HG03097 (cell line): ENCODE measurements at regions not wholly inside any gene's neighbourhood (a gene's known extent, or its start where the extent isn't known, plus 50 kb on each side); places are given as distances from the start of the nearest gene placed in this dataset.
"Not testable (repeated sequence)": the region's sequence is repeated elsewhere in the genome, so short reads cannot be mapped to it uniquely, and the experiment has no call there.

Experiments
- ATAC-seq: cut with Tn5 transposase; IDR thresholded peaks from one replicate; pipeline ENCODE4 v1.9.1; 2021; ENCODE audit not compliant: unreplicated experiment, low FRiP score

DNA sequence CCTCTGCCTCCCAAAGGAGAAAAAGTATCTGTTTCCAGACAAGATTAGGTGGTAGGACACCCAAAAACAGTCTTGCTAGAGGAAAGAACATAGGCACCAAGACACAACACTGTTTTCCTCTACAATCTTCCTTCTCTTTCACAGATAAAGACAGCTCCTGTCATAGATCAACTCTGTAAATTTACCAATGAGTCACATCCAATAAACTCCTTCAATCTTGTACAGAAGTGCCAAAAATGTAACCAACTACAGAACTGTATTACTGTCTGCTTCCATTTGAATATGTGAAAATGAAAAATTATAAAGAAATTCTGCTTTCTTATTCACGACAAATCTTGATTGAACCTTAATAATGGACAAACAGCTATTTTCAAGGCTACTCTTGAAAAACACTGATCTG is 286.9 kb downstream of the PLK2 start:
- ATAC-seq: no peak

DNA sequence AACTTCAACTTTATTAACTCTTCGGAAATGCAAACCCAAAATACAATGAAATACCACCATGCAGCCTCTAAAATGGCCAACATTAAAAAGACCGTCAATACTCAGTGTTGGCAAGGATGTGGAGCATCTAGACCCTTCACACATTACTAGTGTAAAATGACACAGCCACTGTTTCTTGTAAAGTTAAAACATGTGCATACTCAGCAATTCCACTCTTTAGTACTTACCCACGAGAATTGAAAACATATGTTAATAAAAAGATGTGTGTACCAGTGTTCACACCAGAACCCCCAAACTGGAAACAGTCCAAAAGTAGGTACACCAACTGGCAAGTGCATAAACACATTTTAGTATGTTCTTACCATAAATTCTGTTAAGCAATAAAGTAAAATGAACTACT is 294.7 kb downstream of the PLK2 start:
- no peak for ATAC-seq

DNA sequence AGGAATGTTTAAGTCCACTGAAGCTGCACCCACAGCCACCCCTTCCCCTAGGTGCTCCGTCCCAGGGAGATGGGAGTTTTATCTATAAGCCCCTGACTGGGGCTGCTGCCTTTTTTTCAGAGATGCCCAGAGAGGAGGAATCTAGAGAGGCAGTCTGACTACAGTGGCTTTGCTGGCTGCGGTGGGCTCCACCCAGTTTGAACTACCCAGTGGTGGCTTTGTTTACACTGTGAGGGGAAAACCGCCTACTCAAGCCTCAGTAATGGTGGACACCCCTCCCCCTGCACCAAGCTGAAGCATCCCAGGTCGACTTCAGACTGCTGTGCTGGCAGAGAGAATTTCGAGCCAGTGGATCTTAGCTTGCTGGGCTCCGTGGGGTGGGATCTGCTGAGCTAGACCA is 298.0 kb downstream of the PLK2 start:
- ATAC-seq: not testable (repeated sequence)

DNA sequence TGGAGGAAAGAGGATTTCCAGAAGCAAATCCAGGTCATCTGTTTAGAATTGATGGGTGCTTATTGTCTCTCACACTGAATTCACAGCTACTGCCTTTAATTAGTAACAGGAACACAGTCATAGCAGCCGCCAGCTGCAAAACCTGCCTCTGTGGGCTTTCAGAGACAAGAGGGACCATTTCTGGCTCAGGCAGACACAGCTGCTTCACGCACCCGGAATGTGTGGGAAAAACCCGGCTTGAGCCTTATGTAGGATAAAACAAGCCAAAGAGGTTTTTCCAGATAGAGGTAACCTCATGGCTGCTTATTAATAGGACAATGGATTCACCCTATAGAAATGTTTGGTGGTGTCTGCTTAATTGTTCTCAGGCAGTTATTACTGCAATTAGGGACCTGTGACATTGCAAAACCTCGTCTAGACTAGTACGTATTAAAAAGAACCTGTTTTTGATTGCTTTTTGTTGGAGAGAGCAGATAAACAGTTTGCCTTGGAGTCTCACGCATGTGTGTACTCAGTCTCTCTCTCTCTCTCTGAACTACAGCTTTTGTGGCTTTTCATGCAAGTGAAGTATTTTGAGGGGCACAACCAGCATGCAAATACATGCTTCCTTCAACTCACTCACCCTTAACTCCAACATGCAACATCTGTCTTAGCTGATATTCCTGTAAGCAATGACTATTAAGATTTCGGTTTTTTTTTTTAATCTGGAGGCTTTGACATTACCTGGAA is 302.7 kb downstream of the PLK2 start:
- no peak for ATAC-seq

DNA sequence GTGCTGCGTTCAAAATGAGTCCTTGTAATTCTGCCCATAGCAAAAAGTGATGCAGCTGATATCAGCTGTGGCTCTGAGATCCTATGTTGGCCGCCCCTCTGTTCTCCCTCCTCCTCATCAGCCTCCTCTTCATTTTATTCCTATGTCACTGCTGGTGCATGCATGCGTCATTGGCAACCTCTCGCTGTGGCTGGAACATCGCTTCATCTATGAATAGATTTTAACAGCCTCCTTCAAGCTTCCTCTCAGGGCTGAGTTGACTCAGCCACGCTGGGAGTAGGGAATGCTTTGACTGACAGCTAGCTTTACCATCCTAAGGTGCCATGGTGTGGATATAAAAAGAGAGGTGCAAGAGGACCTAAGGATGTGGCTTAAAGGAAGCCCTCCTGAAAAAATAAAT is 303.5 kb downstream of the PLK2 start:
- no peak for ATAC-seq

DNA sequence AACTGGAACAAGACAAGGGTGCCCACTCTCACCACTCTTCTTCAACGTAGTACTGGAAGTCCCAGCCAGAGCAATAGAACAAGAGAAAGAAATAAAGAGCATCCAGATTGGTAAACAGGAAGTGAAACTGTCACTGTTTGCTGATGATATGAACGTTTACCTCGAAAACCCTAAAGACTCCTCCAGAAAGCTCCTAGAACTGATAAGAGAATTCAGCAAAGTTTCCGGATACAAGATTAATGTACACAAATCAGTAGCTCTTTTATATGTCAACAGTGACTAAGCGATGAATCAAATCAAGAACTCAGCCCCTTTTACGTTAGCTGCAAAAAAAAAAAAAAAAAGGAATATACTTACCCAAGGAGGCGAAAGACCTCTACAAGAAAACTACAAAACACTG is 306.6 kb downstream of the PLK2 start:
- no peak for ATAC-seq

DNA sequence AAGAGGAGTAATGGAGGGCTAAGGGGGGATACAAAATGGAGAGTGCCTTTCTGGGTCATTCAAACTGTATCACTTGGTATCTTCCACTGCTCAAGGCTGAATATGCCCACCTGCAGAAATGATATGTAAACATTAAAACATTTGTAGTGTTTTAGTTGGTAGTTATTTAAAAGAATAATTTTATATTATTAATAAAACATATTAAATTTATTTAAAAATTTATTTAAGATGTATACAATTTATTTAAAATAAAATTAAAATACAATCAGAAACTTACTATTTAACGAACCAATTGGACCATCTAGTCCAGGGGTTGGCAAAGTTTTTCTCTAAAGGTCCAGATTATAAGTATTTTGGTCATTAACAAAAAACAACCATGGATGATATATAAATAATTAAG is 308.5 kb downstream of the PLK2 start:
- no peak for ATAC-seq

DNA sequence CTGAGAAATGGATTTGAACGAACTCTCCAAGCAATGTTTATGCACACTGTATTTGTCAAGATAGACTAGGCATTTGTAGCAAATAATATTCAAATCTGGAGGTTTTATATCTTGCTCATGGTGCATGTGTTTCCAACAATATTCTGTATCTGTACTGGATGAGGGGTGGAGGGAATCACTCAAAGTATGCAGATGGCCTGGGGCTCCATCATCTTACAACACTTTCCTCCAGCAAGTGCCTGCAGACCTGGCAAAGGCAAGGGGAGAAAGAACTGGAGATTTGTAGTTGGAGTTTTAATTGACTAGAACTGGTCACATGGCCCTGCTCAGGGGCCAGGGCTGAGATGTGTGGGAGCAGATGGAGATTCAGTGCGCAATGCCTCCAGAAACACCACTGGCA is 309.0 kb downstream of the PLK2 start:
- no peak for ATAC-seq

DNA sequence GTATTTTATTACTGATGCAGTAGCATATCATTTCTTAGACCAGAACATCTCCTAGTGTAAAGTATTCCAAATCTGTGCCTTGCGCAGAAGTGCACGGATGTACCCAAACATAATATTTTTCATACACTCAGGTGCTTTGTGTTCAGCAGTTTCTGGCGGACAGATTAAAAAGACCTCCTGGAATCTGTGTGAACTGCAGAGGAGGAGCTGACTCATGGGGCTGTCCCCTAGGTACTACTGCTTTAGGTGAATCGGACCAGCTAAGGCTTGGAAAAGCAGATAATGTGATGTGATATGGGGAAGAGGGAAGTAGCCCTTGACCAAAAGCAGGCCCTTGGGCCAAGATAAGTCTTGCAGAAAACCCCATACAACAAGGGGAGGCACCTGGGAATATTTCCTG is 310.1 kb downstream of the PLK2 start:
- no peak for ATAC-seq

DNA sequence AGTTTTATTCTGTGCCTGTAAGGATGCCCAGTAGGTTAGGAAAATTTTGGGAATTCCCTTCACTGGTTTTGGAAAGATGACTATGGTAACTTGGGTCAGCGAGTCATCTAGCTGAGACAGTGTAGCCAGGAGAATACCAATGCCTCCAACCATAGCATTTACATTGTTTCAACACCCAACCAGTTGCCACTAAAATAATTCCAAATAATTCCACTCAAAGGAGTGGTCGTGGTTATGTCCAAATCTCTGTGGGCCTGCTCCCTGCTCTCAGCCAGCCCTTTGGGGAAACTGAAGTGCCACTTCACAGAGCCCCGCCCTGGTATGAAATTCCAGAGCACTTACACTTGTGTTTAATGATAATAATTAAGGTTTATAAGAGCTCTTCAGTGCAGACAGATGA is 310.5 kb downstream of the PLK2 start:
- no peak for ATAC-seq

DNA sequence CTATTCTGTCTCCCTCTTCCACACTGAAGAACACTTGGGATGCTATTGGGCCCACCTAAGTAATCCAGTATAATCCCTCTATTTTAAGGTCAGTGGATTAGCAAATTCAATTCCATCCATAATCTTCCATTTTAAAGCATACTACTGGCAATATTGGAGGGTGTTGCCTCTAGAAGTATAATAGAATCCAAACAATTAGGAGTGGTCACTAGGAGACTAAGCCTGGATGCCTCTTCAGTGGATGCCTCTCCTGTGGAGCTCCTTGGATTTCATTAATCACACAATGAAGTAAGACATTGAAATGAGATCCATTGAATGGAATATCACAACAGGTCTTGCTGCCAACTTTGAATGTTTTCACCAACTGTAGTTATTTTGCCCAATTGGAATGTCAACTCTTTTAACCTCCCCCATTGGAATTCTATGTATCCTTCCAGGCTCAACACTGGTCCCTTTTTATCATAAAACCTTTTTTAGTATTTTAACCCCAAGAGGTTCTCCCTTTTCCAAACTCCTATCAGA is 311.6 kb downstream of the PLK2 start:
- ATAC-seq: no peak

DNA sequence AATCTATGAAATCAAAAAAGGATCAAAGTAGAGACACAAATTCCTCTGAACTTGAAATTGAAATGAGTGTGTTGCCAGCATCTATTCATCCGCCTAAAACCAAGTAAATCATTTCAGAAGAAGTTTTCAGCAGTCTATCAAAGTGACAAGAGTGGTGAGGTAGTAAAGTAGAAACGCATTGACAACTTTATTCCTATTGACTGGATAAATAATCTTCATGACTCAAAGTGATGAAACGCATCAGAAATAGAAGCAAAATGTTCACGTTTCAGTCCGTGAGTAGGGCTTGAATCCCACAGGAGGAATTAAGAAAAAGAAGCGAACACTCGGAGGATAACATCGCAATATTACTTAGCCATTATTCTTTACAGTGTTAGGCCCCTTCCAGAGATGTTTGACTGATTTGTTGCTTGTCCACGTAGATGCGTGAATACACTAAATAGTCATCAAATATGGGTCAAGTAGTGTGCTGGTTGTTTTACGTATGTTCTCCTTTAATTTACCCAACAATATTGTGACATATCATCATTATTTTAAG is 314.4 kb downstream of the PLK2 start:
- ATAC-seq: no peak

DNA sequence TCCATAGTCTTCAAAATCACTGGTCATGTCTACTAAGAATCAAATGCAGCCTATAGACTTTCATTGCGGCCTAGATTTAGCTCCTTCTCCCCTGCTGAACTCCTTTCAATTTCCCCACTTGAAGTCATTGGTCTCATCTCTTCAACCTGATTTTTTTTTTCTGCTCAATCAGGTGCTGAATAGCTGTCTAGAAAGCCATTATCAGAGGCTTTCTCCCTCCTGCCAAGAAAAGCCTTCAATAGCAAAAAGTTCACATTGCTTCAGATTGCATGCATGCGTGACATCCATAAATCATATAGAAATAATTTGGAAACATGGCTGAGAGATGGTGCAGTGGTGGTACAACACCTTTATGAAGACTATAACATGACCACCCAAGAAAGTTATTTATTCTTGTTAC is 316.2 kb downstream of the PLK2 start:
- ATAC-seq: no peak

DNA sequence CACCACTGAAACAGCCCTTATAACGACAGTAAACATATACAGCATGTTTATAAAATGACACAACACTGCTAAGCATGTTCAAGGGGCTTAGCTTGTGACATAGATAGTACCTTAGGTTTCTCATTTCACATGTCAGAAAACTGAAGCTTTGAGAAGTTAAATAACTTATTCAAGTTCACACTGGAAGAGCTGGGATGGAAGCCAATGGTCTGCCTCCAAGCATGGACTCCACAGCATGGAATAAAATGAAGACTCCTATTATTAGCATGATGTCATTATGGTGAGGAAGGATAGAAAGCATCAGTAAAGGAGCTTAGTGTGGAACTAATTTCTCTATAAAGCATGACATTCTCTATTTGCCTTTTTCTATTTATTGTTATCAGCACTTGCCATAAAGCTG is 316.7 kb downstream of the PLK2 start:
- no peak for ATAC-seq

DNA sequence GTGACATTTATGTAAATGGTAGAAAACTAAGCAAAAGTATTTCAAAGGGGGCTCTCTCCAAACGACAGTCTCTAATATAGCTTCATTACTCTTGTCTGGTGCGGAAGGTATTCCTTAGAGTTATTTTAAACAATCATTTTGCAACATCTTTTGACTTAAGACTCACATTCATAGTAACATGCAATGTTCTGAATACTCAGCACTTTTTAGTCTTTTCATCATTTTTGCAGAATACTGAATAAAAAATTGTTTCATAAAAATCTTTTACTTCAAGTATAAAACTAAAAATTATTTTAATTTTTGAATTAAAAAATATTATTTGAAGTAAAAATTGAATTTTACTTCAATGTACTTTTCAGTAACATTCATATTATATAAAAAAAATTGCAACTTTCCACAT is 321.1 kb downstream of the PLK2 start:
- no peak for ATAC-seq

DNA sequence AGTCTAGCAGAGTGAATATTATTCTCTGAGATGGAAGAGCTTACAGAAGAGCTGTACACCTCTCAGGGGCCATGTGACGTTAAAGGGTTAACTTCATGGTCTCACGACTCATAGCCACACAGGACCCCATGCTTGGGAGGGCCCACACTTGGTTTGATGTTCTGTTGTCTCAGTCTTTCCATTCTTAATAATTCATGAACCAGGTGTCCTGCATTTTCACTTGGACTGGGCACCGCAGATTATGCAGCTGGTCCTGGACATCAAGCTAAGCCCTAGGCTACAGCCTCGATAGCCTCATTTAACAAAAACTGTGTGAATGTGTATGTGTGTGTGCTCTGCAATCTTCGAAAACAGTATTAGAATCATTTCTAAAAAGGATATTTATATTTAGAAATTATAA is 323.5 kb downstream of the PLK2 start:
- no peak for ATAC-seq

DNA sequence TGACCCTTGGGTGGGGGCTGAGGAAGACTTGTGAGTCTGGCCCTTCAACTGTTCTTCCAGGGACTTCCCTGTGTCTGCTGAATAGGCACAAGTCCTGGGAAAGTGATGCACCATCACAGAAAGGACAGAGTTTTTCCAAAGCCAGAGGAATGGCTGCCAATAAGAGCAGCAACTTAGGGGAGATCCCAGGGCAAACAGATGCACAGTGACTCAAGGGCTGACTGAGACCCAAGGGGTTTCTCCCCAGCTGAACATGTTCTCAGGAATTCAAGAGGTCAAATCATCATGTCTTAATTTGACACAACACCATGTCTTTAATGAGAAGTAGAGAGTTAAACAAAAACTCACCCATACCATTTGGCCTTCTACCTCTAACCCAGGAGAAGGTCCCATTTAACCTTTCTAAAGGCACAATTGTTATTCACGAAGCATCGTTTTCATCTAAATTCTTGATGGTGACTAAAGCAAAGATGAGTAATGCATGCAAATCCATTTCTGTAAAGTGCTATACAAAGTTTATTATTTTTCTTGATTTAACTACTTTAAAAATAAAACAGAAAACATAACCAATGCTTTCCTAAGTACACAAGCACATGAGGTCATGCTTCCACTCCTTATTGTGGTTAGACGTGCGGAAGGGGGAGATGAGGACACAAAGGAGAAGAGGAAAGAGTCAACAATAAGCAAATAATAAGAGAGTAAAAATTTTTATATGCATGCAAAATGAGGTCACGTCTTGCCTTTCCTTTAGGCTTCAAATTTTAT is 324.1 kb downstream of the PLK2 start:
- no peak for ATAC-seq

DNA sequence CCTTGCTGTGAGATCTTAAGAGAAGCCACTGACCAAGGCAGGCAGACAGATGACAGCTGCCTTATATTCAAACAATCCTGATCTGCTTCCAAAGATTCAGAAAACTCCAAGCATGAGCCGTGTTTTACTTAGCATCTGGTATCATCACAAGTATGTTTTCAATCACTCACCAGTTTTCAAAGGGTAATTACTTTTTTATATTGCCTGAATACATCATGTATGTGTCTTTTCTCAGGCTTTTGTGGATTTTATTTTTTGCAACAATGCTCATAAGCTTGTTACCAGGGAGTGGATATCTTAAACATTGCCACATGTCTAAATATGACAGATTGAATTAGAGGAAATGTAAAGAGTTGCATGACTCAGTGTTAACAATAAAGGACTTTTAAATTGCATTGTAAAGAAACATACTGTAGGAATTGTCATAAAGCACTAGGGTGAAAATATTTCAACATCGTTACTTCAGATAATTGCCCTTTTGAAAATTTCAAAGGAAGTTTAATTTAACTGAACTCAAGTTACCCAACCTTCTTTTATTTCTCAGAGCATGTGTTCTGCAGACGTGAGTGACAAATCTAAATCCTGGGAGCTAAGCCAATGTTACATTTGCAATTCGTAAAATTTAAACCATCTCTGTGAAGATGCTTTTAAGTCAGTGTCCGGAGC is 326.1 kb downstream of the PLK2 start:
- no peak for ATAC-seq

DNA sequence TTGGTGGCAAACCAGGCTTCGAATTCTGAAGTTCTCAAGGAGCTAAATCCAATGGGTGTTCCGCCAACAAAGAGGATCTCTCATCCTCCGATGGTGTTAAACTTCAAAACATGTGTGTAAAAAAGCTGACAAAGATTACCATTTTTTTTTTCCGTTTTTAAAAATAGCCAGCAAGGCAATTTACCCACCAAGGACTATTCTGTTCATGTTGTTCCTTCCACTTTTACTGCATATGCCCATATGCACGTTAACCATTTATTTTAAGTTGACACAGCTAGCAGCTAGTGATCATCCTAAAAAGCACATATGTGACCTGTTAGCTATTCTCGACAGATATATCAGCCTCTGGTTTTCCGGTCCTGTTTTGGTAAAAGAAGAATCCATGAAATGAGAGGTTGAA is 326.7 kb downstream of the PLK2 start:
- no peak for ATAC-seq

DNA sequence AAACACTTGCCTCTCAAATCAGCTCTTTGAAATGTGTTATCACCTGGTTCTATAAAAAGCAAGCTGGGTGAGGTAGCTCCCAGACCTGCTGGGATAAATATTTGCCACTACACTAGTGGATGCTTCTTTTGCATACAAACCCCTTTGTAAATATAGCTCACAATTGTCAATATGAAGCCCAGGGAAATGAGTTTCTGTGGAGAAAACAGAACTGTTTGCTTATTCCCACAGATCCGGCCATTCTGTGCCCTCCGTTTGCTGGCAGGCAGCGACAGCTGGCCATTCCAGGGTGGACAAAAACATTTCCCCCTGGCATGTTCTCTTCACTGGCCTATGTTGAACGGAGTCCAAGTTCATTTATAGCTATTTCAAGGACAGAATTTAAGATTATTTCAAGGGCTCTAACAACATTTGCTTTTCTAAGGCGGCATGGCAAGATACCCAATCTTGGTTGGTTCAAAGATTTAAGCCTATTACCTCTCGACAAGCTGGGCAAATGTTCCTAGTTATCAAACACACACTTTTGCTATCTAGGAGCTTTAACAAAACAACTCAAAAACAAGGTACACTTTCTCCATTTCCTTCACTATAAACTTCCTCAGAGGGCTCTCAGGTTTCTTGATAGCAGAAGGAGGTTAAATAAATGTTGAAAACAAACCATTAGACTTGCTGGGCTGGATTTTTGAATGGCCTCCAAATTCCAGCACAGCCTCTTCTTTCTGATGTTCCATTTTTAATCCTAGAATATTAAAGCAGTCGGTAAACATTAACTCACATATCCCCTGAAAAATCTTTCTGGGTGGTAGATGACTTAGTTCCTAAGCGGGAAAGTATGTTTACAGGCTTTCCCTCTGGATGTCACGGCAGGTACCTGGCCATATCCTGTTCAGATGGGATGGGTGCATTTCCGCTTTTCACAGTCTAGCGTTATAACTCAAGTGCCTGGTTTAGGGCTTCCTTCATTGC is 332.3 kb downstream of the PLK2 start:
- no peak for ATAC-seq
